SU-DHL-6 (cell line): ENCODE measurements at regions not wholly inside any gene's neighbourhood (a gene's known extent, or its start where the extent isn't known, plus 50 kb on each side); places are given as distances from the start of the nearest gene placed in this dataset.

Experiments
- H2AFZ ChIP-seq: fragments of 200-600 bp; sonication (generic); 2 replicates; pipeline ENCODE4 v1.6.1; 2014; ENCODE audit warnings: low read depth, mild to moderate bottlenecking, moderate library complexity, mixed read lengths, antibody characterized with exemption, low read length; ENCODE audit not compliant: severe bottlenecking
- H3F3A ChIP-seq: fragments of 200-600 bp; shearing (Covaris generic); 2 replicates; pipeline ENCODE4 v1.6.0; 2016; ENCODE audit warnings: antibody characterized with exemption, mild to moderate bottlenecking; ENCODE audit not compliant: insufficient read depth
- H3K27ac ChIP-seq: fragments of 200-600 bp; sonication (generic); 2 replicates; pipeline ENCODE4 v1.5.1; 2016; ENCODE audit warnings: low read depth, mild to moderate bottlenecking, low read length, moderate library complexity, mixed read lengths
- H3K27me3 ChIP-seq: fragments of 200-600 bp; sonication (generic), shearing (Covaris generic); 2 replicates; pipeline ENCODE4 v1.6.0; 2014; ENCODE audit warnings: mild to moderate bottlenecking, low read length
- H3K36me3 ChIP-seq: fragments of 200-600 bp; sonication (generic); 2 replicates; pipeline ENCODE4 v1.6.1; 2014; ENCODE audit warnings: mild to moderate bottlenecking, low read length, mixed read lengths
- H3K4me2 ChIP-seq: fragments of 300-600, 200-600 bp; shearing (Covaris generic), sonication (generic); 2 replicates; pipeline ENCODE4 v1.6.0; 2014; ENCODE audit warnings: low read length, low read depth, mild to moderate bottlenecking; ENCODE audit not compliant: poor library complexity, severe bottlenecking
- H3K4me3 ChIP-seq: fragments of 200-600 bp; sonication (generic); 2 replicates; pipeline ENCODE4 v1.5.1; 2014; ENCODE audit warnings: antibody characterized with exemption, low read length, mild to moderate bottlenecking, mixed read lengths; ENCODE audit not compliant: insufficient read depth, poor library complexity, severe bottlenecking
- H3K79me2 ChIP-seq: fragments of 200-600 bp; sonication (generic); 2 replicates; pipeline ENCODE4 v1.6.1; 2014; ENCODE audit warnings: mild to moderate bottlenecking, low read length, moderate library complexity; ENCODE audit not compliant: insufficient read depth
- H3K9ac ChIP-seq: fragments of 200-600 bp; sonication (generic); 2 replicates; pipeline ENCODE4 v1.7.0; 2014; ENCODE audit warnings: mild to moderate bottlenecking, low read length
- H3K9me2 ChIP-seq: fragments of 200-600 bp; sonication (generic); replicated peaks from 2 replicates; pipeline ENCODE4 v1.6.1; 2014; ENCODE audit warnings: low read length; ENCODE audit not compliant: insufficient read depth
- H3K9me3 ChIP-seq: fragments of 200-600 bp; sonication (generic); 2 replicates; pipeline ENCODE4 v1.6.1; 2014; ENCODE audit warnings: low read length, mixed read lengths; ENCODE audit not compliant: insufficient read depth
- H4K20me1 ChIP-seq: fragments of 200-600 bp; sonication (generic); 2 replicates; pipeline ENCODE4 v1.6.1; 2014; ENCODE audit warnings: low read depth, mild to moderate bottlenecking, antibody characterized with exemption, low read length, moderate library complexity, mixed read lengths
- CTCF ChIP-seq: fragments of 200-600 bp; sonication (generic); IDR thresholded peaks from one replicate; pipeline ENCODE4 v1.5.1; 2017; ENCODE audit warnings: antibody characterized with exemption, mild to moderate bottlenecking, low read length, moderate library complexity; ENCODE audit not compliant: insufficient read depth, poor library complexity, severe bottlenecking
- EZH2phosphoT487 ChIP-seq: fragments of 200-600 bp; sonication (generic), shearing (Covaris generic); conservative IDR thresholded peaks from 2 replicates; pipeline ENCODE4 v1.6.1; 2018; ENCODE audit warnings: mild to moderate bottlenecking, antibody characterized with exemption, low read length, moderate library complexity, mixed read lengths

- no peak overlapping the region for H3K9ac ChIP-seq
- no peak overlapping the region for H3K4me3 ChIP-seq
- no peaks in the 10 kb centered on the region for H4K20me1 ChIP-seq
- no peaks in the 10 kb centered on the region for H3K36me3 ChIP-seq
- H2AFZ ChIP-seq, result no peak overlapping the region
- no peaks in the 10 kb centered on the region for H3K27me3 ChIP-seq
- H3F3A ChIP-seq, result no peaks in the 10 kb centered on the region
- no peak overlapping the region for H3K4me2 ChIP-seq
- no peaks in the 10 kb centered on the region for H3K9me3 ChIP-seq
- H3K9me2 ChIP-seq, result no peaks in the 10 kb centered on the region
- no peaks in the 10 kb centered on the region for H3K79me2 ChIP-seq
- TF ChIP-seq EZH2phosphoT487 (no peak), CTCF (no peak)
- H3K27ac ChIP-seq, result no peak overlapping the region
Observed at GRCh38 chr18:28684746-28685355, 507.9 kb upstream of the CDH2 start.

- H3K27ac ChIP-seq, result no peak overlapping the region
- H3K27me3 ChIP-seq, result no peaks in the 10 kb centered on the region
- TF ChIP-seq CTCF (no peak), EZH2phosphoT487 (no peak)
- H3K9me2 ChIP-seq, result no peaks in the 10 kb centered on the region
- no peaks in the 10 kb centered on the region for H3F3A ChIP-seq
- no peak overlapping the region for H3K9ac ChIP-seq
- H4K20me1 ChIP-seq, result no peaks in the 10 kb centered on the region
- no peaks in the 10 kb centered on the region for H3K79me2 ChIP-seq
- H3K4me3 ChIP-seq, result no peak overlapping the region
- no peak overlapping the region for H2AFZ ChIP-seq
- H3K36me3 ChIP-seq, result no peaks in the 10 kb centered on the region
- no peaks in the 10 kb centered on the region for H3K9me3 ChIP-seq
- no peak overlapping the region for H3K4me2 ChIP-seq
Observed at GRCh38 chr18:28682912-28683311, 506.0 kb upstream of the CDH2 start.

DNA sequence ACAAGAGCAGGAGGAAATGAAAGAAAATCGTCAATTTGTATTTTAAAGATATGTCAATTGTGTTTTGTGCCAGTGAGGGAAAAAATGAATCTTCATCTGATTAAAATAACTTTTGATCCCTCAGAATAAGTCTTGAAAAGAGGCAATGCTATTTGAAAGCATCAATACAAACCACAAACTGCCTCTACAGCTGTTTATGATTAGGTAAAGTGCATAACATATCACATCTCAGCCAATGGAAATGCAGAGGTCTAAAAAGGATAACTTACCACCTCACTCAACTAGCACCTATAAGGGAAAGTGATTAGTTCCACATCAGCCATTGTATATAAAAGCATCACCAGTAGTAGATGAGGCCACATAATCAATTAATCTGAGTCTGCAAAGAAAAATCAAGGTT is 492.2 kb upstream of the CDH2 start:
- H4K20me1 ChIP-seq, result no peaks in the 10 kb centered on the region
- H3K27me3 ChIP-seq, result no peaks in the 10 kb centered on the region
- no peak overlapping the region for H3K4me3 ChIP-seq
- H3K9me2 ChIP-seq, result no peaks in the 10 kb centered on the region
- H3K4me2 ChIP-seq, result no peak overlapping the region
- no peak overlapping the region for H2AFZ ChIP-seq
- H3F3A ChIP-seq, result no peaks in the 10 kb centered on the region
- H3K79me2 ChIP-seq, result no peaks in the 10 kb centered on the region
- H3K27ac ChIP-seq, result no peak overlapping the region
- TF ChIP-seq EZH2phosphoT487 (no peak), CTCF (no peak)
- H3K36me3 ChIP-seq, result no peaks in the 10 kb centered on the region
- H3K9ac ChIP-seq, result no peak overlapping the region
- H3K9me3 ChIP-seq, result no peaks in the 10 kb centered on the region
